MG63 (cell line): ENCODE measurements at regions not wholly inside any gene's neighbourhood (a gene's known extent, or its start where the extent isn't known, plus 50 kb on each side); places are given as distances from the start of the nearest gene placed in this dataset.
"Not testable (repeated sequence)": the region's sequence is repeated elsewhere in the genome, so short reads cannot be mapped to it uniquely, and the experiment has no call there.

Source experiments
- DNase-seq: peaks from one replicate; pipeline ENCODE4 v3.0.0-alpha.2; 2020
- H3K27me3 ChIP-seq: fragments of 250-450 bp; sonication (Bioruptor Pico); 2 replicates; pipeline ENCODE4 v1.5.1; 2020; ENCODE audit warnings: mild to moderate bottlenecking, moderate library complexity
- H3K36me3 ChIP-seq: fragments of 250-450 bp; sonication (Bioruptor Pico); 2 replicates; pipeline ENCODE4 v1.5.1; 2020; ENCODE audit warnings: mild to moderate bottlenecking, moderate library complexity
- H3K4me3 ChIP-seq: fragments of 250-450 bp; sonication (Bioruptor Pico); 2 replicates; pipeline ENCODE4 v1.5.1; 2020; ENCODE audit warnings: mild to moderate bottlenecking, moderate library complexity
- H3K9me3 ChIP-seq: fragments of 250-450 bp; sonication (Bioruptor Pico); 2 replicates; pipeline ENCODE4 v1.5.1; 2020; ENCODE audit warnings: mild to moderate bottlenecking, moderate library complexity

GRCh38 chr1:194060481-194060880 is 874.1 kb upstream of the B3GALT2 start:
- Histone ChIP-seq H3K36me3 (no peaks in the 10 kb centered on the region), H3K4me3 (no peak overlapping the region), H3K27me3 (no peaks in the 10 kb centered on the region), H3K9me3 (no peaks in the 10 kb centered on the region)
- no peak for DNase-seq

- H3K36me3 ChIP-seq, H3K27me3 ChIP-seq, DNase-seq, H3K9me3 ChIP-seq, H3K4me3 ChIP-seq: not testable (repeated sequence)
Observed at GRCh38 chr1:194058268-194058667, 871.9 kb upstream of the B3GALT2 start.

GRCh38 chr1:194056169-194056568 is 869.8 kb upstream of the B3GALT2 start:
- H3K27me3 ChIP-seq = no peaks in the 10 kb centered on the region
- no peak overlapping the region for H3K4me3 ChIP-seq
- DNase-seq = no peak
- H3K9me3 ChIP-seq = no peaks in the 10 kb centered on the region
- no peaks in the 10 kb centered on the region for H3K36me3 ChIP-seq

GRCh38 chr1:194055536-194055935 is 869.1 kb upstream of the B3GALT2 start:
- no peaks in the 10 kb centered on the region for H3K9me3 ChIP-seq
- H3K4me3 ChIP-seq = no peak overlapping the region
- H3K36me3 ChIP-seq = no peaks in the 10 kb centered on the region
- DNase-seq = no peak
- H3K27me3 ChIP-seq = no peaks in the 10 kb centered on the region

GRCh38 chr1:194052514-194053338 is 866.3 kb upstream of the B3GALT2 start:
- DNase-seq = no peak
- Histone ChIP-seq H3K27me3 (no peaks in the 10 kb centered on the region), H3K4me3 (no peak overlapping the region), H3K36me3 (no peaks in the 10 kb centered on the region), H3K9me3 (no peaks in the 10 kb centered on the region)

GRCh38 chr1:194047921-194048320 is 861.5 kb upstream of the B3GALT2 start:
- Histone ChIP-seq H3K9me3 (no peaks in the 10 kb centered on the region), H3K4me3 (no peak overlapping the region), H3K27me3 (no peaks in the 10 kb centered on the region), H3K36me3 (no peaks in the 10 kb centered on the region)
- no peak for DNase-seq

GRCh38 chr1:194047206-194047605 is 860.8 kb upstream of the B3GALT2 start:
- Histone ChIP-seq H3K9me3 (no peaks in the 10 kb centered on the region), H3K27me3 (no peaks in the 10 kb centered on the region), H3K36me3 (no peaks in the 10 kb centered on the region), H3K4me3 (no peak overlapping the region)
- no peak for DNase-seq

GRCh38 chr1:194045416-194045815 is 859.0 kb upstream of the B3GALT2 start:
- Histone ChIP-seq H3K27me3 (no peaks in the 10 kb centered on the region), H3K36me3 (no peaks in the 10 kb centered on the region), H3K4me3 (no peak overlapping the region), H3K9me3 (no peaks in the 10 kb centered on the region)
- no peak for DNase-seq

- Histone ChIP-seq H3K27me3 (no peaks in the 10 kb centered on the region), H3K9me3 (no peaks in the 10 kb centered on the region), H3K4me3 (no peak overlapping the region), H3K36me3 (no peaks in the 10 kb centered on the region)
- DNase-seq = no peak
Observed at GRCh38 chr1:194044892-194045291, 858.5 kb upstream of the B3GALT2 start.

- Histone ChIP-seq H3K4me3 (no peak overlapping the region), H3K9me3 (no peaks in the 10 kb centered on the region), H3K27me3 (no peaks in the 10 kb centered on the region), H3K36me3 (no peaks in the 10 kb centered on the region)
- DNase-seq = no peak
Observed at GRCh38 chr1:194043984-194044755, 857.8 kb upstream of the B3GALT2 start.

GRCh38 chr1:194042736-194043135 is 856.3 kb upstream of the B3GALT2 start:
- H3K9me3 ChIP-seq = no peaks in the 10 kb centered on the region
- no peaks in the 10 kb centered on the region for H3K36me3 ChIP-seq
- no peak for DNase-seq
- H3K4me3 ChIP-seq = no peak overlapping the region
- no peaks in the 10 kb centered on the region for H3K27me3 ChIP-seq

- Histone ChIP-seq H3K9me3 (no peaks in the 10 kb centered on the region), H3K4me3 (no peak overlapping the region), H3K36me3 (no peaks in the 10 kb centered on the region), H3K27me3 (no peaks in the 10 kb centered on the region)
- no peak for DNase-seq
Observed at GRCh38 chr1:194040496-194040895, 854.1 kb upstream of the B3GALT2 start.

- H3K9me3 ChIP-seq = no peaks in the 10 kb centered on the region; the same call in 1 of the 2 replicates
- H3K4me3 ChIP-seq = no peak overlapping the region
- no peak for DNase-seq
- no peaks in the 10 kb centered on the region for H3K27me3 ChIP-seq
- no peaks in the 10 kb centered on the region for H3K36me3 ChIP-seq
Observed at GRCh38 chr1:194039578-194039977, 853.2 kb upstream of the B3GALT2 start.

GRCh38 chr1:194033646-194034045 is 847.2 kb upstream of the B3GALT2 start:
- Histone ChIP-seq H3K27me3 (no peaks in the 10 kb centered on the region), H3K4me3 (no peak overlapping the region), H3K36me3 (no peaks in the 10 kb centered on the region), H3K9me3 (peaks cover 6% of the 10 kb centered on the region)
- DNase-seq = no peak

GRCh38 chr1:194028002-194028401 is 841.6 kb upstream of the B3GALT2 start:
- H3K9me3 ChIP-seq = no peaks in the 10 kb centered on the region; the same call in 1 of the 2 replicates
- no peak for DNase-seq
- H3K27me3 ChIP-seq = no peaks in the 10 kb centered on the region
- H3K36me3 ChIP-seq = no peaks in the 10 kb centered on the region
- H3K4me3 ChIP-seq = no peak overlapping the region

- Histone ChIP-seq H3K27me3 (no peaks in the 10 kb centered on the region), H3K4me3 (no peak overlapping the region), H3K9me3 (no peaks in the 10 kb centered on the region; the same call in 1 of the 2 replicates), H3K36me3 (no peaks in the 10 kb centered on the region)
- DNase-seq = no peak
Observed at GRCh38 chr1:194026422-194026821, 840.0 kb upstream of the B3GALT2 start.

GRCh38 chr1:194024659-194025058 is 838.2 kb upstream of the B3GALT2 start:
- H3K9me3 ChIP-seq = no peaks in the 10 kb centered on the region; the same call in 1 of the 2 replicates
- DNase-seq = no peak
- no peak overlapping the region for H3K4me3 ChIP-seq
- no peaks in the 10 kb centered on the region for H3K36me3 ChIP-seq
- H3K27me3 ChIP-seq = no peaks in the 10 kb centered on the region

- no peak for DNase-seq
- Histone ChIP-seq H3K27me3 (no peaks in the 10 kb centered on the region), H3K9me3 (no peaks in the 10 kb centered on the region), H3K4me3 (no peak overlapping the region), H3K36me3 (no peaks in the 10 kb centered on the region)
Observed at GRCh38 chr1:194014014-194014413, 827.6 kb upstream of the B3GALT2 start.
